IPS DF 4.7 (cell line): ENCODE measurements at regions not wholly inside any gene's neighbourhood (a gene's known extent, or its start where the extent isn't known, plus 50 kb on each side); places are given as distances from the start of the nearest gene placed in this dataset.
"Not testable (repeated sequence)": the region's sequence is repeated elsewhere in the genome, so short reads cannot be mapped to it uniquely, and the experiment has no call there.

ENCODE experiments used
- DNase-seq: peaks from one replicate; pipeline ENCODE4 v3.0.0-alpha.2; 2013; ENCODE audit warnings: low spot score; ENCODE audit errors: extremely low read depth

DNA sequence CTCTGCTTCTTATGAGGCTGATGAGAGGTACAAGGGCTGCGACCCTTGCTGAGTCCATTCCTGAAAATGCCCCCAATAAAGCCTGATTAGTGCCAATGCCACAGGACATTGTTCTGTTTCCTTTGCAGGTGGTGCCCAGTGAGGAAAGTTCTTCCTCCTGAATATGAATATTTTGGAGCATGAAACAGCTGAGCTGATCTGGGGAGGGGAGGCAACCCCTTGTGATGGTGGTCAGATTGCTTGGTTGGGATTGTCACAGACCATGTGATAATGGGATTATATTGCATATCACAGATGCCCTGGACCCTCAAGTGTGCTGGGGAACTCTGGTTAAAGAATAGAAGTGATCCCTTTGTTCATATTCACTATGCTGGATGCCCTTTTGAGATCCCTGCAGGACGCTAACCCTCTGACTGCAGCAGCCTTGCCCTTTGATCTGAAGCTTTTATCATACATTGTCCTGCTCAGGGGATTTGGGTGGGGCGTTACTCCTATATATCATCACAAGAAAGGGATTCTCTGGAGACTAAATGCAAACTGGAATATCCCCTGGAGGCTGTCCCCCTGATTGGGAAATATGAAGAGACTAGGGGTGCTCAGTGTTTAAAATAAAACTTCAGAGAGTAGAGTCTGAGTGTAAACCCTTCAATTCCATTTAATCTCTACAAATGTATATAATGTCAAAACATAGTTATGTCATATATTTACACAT, 76.9 kb upstream of the TOP3B start:
- DNase-seq, result no peak

DNA sequence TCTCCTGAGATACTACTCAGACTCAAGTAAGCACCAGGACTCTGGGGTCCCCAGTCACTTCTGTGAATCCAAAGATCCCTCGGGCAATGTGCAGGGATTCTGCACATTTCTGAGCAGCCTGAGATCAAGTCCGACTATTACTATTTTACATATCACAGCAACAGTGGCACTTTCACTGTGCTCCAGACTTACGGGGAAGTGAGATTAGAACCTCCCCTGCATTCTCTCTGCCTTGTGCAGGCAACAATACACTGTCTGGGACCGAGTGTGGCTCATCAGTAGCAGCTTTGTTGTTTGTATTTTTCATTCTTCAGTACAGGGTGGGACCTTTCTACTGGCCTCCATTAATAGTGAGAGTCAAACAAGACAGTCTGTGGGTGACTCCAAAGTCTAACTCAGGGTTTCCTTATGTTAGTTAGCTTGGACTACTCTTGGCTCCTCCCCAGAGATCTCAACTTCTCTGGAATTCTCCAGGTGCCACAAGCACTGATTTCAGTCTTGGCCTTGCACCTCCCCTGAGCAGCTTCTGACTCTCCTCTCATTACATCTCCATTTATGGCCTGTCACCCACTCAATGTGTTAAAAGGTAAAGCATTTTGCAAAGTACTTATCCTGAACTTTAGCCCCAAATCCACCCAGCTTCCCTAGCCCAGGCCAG, 76.2 kb upstream of the TOP3B start:
- no peak for DNase-seq

- DNase-seq, result no peak
Observed at GRCh38 chr22:22057617-22058378, 75.2 kb upstream of the TOP3B start.

GRCh38 chr22:22056809-22057594, 74.4 kb upstream of the TOP3B start:
- DNase-seq, result not testable (repeated sequence)

- not testable (repeated sequence) for DNase-seq
Observed at GRCh38 chr22:22052548-22053139, 70.1 kb upstream of the TOP3B start.

DNA sequence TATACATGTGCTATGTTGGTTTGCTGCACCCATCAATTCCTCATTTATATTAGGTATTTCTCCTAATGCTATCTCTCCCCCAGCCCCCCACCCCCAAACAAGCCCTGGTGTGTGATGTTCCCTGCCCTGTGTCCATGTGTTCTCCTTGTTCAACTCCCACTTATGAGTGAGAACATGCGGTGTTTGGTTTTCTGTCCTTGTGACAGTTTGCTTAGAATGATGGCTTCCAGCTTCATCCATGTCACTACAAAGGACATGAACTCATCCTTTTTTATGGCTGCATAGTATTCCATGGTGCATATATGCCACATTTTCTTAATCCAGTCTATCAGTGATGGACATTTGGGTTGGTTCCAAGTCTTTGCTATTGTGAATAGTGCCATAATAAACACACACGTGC, 68.4 kb upstream of the TOP3B start:
- DNase-seq, result not testable (repeated sequence)

DNA sequence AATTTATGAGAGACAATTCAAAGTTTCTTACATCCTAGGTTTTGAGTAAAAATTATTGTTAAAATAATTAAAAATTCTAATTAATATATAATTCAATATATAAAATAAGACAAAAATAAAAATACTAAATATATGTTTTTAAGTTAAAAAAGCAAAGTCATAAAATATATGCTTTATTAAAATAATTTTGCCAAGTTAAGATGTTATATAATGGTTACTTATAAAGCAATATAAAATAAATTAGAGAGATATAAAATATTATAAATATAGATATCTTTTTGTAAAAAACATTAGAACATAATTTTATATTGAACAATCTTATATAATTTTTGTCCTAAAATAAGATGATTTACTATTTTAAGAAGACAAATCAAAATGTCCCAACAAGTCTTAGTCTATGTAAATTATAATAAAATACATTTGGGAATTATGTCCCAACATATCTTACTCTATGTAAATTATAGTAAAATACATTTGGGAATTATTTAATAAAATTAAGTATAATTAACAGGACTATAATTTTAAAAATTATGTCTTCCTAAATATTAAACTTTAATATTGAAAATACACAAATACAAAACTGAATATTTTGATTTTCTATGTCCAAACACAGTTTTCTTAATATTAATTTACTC, 67.7 kb upstream of the TOP3B start:
- no peak for DNase-seq

GRCh38 chr22:22049684-22050083, 67.1 kb upstream of the TOP3B start:
- no peak for DNase-seq

GRCh38 chr22:22048981-22049531, 66.5 kb upstream of the TOP3B start:
- DNase-seq, result no peak

GRCh38 chr22:22048318-22048942, 65.8 kb upstream of the TOP3B start:
- no peak for DNase-seq

DNA sequence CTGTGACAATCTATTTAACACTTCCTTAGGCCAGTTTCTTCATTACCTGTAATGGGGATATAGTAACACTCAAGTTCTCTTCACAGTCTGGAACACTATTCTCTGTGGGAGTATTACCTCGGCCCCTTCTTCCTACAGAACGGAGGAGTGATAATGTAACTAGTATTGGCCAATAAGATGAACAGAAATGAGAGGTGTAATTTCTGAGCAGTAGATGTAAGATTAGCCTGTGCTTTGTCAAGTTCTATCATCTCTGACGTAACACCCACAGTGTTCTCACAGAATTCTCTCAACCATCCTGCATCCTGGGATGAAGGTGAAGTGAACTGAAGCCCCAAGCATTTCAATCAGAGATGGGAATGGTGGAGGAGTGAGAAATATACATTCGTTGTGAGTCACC, 65.2 kb upstream of the TOP3B start:
- DNase-seq, result no peak

GRCh38 chr22:22047266-22047665, 64.7 kb upstream of the TOP3B start:
- DNase-seq, result no peak

- no peak for DNase-seq
Observed at GRCh38 chr22:22046370-22046769, 63.8 kb upstream of the TOP3B start.

DNA sequence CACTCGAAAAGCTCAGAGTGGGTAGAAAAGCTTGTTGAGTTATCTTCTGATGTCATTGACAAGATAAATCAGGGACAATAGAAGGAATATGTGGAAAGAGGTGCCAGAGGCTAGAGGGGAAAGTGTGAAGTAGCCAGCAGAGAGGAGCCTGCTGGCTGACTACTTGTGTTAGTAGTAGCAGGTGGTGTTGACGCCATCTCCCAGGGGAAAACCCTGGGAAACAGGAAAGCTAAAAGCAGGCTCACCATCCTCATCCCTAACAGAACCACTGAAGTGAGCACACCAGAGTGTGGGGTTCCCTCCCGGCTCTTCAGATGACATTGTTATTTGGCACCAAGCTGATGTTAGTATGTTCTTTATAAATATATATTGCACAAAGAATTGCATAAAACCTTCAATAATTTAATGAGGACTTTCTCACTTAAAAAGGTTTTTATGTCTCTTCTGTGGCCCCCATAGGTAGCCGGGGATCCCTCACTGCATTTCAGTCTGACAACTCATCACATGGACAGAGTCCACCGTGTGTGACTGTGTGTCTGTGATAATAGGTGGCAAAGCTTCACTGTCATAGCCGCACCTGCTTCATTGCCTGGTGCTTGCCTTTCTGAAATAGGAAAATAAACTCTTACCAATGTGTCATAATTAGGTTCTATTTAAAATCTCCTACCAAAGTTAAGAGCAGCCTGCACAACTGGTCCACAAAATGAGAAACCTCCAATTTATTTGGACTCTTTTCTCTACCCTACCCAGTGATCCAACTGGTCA, 63.2 kb upstream of the TOP3B start:
- DNase-seq, result no peak

DNA sequence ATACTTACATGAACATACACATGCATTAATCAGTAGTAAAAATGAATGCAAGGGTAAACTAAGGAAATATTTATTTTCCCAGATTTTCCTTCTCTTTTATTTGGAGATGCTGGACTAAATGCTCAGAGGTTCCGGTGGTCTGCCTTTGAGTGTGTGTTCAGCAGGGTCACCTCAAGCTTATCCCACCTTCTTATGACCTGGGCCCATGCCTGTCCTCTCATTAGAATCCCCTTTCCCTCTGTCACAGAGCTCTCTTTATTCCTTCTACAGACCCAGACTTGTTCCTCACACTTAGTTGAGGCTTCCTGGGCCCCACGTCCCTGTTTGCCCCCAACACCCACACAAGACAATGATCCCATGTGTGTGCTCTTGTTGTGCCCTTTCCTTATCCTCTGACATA, 61.6 kb upstream of the TOP3B start:
- DNase-seq, result no peak

DNA sequence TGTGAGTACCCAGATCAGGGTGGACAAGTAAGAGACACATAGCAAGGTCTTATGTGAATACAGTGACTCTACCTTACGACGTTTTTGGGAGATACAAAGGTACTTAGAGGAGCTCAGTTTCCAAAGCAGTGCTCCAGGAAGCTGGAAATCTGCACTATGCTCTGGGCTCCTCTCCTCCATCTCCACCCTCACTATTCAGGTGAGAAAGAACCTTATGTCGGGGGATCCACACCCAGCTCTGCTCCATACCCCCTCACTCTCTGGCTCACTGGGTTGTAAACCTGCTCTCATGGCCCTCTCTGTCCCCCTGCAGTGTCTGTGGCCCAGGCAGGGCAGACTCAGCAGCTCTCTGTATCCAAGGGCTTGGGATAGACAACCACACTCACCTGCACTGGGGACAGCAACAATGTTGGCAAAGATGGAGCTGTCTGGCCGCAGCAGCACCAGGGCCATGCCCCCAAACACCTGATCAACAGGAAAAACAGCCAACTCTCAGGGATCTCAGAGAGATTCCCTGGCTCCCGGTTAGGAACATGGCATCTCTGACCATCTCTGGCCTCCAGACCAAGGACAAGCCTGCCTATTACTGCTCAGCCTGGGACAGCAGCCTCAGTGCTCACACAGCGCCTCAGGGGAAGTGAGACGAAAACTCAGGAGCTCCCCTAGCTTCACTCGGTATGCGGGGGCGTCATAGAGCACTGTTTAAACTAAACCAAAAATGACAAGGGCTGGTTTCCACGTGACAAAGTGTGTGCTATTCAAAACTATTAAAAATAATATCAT, 60.9 kb upstream of the TOP3B start:
- no peak for DNase-seq

DNA sequence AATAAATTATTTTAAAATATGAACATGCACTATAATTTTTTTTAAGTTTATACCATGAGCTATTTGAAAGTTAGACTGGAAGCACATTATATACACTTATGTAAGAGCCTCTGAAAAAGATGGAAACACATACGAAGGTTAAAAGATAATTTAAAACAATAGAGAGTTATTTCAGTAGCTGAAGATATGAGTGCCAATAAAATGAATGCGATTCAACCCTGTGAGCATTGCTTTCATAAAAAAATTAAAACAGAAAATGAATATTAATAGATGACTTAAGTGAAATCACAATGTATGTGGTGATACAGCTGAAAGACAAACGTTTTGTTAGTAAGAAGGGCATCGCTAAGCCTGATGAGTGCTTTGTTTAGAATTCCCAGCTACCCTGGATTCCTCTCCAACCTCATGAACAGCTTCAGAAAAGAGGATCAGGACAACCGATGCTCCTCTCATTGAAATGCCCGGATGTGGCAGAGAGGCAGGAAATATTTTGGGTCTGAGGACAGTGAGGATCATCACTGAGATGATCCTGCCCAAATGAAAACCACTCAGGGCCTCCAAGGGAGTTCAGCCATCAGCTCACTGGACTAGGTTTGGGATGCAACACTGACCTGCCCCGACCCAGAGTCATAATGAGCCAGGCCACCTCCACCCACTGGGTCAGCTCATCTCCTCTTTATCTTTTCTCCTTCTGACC, 60.2 kb upstream of the TOP3B start:
- DNase-seq, result no peak

- no peak for DNase-seq
Observed at GRCh38 chr22:22042009-22042408, 59.4 kb upstream of the TOP3B start.
